Peyer's patch (tissue), 4 donors: ENCODE measurements at regions not wholly inside any gene's neighbourhood (a gene's known extent, or its start where the extent isn't known, plus 50 kb on each side); places are given as distances from the start of the nearest gene placed in this dataset.
"Not testable (repeated sequence)": the region's sequence is repeated elsewhere in the genome, so short reads cannot be mapped to it uniquely, and the experiment has no call there.

Experiments used
- POLR2A ChIP-seq, 2 donors: fragments of 450-650 bp; IDR thresholded peaks; one replicate each; pipeline ENCODE4 v1.5.1; 2017; ENCODE audit warnings: antibody characterized with exemption in 2 of 2, mild to moderate bottlenecking in 2 of 2, moderate library complexity in 2 of 2
- TF ChIP-seq, protein P1 (sequence below), 6 experiments: fragments of 450-650 bp in 4 of 6; fragments of 200-600 bp in 2 of 6; sonication (generic) in 1 of 6; IDR thresholded peaks; one replicate each; pipeline ENCODE4 v1.5.1; 2017 to 2019; ENCODE audit warnings: antibody characterized with exemption in 6 of 6, mild to moderate bottlenecking in 3 of 6, moderate library complexity in 1 of 6

DNA sequence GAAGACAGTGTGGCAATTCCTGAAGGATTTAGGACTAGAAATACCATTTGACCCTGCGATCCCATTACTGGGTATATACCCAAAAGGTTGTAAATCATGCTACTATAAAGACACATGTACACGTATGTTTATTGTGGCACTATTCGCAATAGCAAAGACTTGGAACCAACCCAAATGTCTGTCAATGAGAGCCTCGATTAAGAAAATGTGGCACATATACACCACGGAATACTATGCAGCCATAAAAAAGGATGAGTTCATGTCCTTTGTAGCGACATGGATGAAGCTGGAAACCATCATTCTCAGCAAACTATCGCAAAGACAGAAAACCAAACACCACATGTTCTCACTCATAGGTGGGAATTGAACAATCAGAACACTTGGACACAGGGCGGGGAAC lies 66.8 kb upstream of the VAMP7 start:
- TF ChIP-seq, protein P1, sequence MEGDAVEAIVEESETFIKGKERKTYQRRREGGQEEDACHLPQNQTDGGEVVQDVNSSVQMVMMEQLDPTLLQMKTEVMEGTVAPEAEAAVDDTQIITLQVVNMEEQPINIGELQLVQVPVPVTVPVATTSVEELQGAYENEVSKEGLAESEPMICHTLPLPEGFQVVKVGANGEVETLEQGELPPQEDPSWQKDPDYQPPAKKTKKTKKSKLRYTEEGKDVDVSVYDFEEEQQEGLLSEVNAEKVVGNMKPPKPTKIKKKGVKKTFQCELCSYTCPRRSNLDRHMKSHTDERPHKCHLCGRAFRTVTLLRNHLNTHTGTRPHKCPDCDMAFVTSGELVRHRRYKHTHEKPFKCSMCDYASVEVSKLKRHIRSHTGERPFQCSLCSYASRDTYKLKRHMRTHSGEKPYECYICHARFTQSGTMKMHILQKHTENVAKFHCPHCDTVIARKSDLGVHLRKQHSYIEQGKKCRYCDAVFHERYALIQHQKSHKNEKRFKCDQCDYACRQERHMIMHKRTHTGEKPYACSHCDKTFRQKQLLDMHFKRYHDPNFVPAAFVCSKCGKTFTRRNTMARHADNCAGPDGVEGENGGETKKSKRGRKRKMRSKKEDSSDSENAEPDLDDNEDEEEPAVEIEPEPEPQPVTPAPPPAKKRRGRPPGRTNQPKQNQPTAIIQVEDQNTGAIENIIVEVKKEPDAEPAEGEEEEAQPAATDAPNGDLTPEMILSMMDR (IDR thresholded peaks at IDR 0.05), result not testable (repeated sequence)
- TF ChIP-seq POLR2A (IDR thresholded peaks at IDR 0.05), result not testable (repeated sequence)
